HepG2 (cell line): ENCODE measurements at regions not wholly inside any gene's neighbourhood (a gene's known extent, or its start where the extent isn't known, plus 50 kb on each side); places are given as distances from the start of the nearest gene placed in this dataset.

Experiments
- ATF2 ChIP-seq: sonication (generic); formaldehyde crosslinking; IDR thresholded peaks from 2 replicates; pipeline ENCODE4 v1.4.0; 2020; ENCODE audit warnings: missing genetic modification reagents
- FOXK2 ChIP-seq: fragments of 450-650 bp; IDR thresholded peaks from 2 replicates; pipeline ENCODE4 v1.6.1; 2016
- HOXA9 ChIP-seq: sonication (generic); formaldehyde crosslinking; IDR thresholded peaks from 2 replicates; pipeline ENCODE4 v1.8.1; 2022; ENCODE audit warnings: missing genetic modification reagents, mild to moderate bottlenecking, moderate library complexity, borderline replicate concordance
- IRF2 ChIP-seq: IDR thresholded peaks from 2 replicates; pipeline ENCODE4 v1.6.1; 2018; ENCODE audit warnings: missing genetic modification reagents, missing compliant biosample characterization
- MBNL3 ChIP-seq: fragments of 250-450 bp; sonication (Bioruptor Pico); conservative IDR thresholded peaks from 2 replicates; pipeline ENCODE4 v1.8.0; 2022; ENCODE audit warnings: mild to moderate bottlenecking, inconsistent platforms
- PHF20 ChIP-seq: sonication (generic); formaldehyde crosslinking; IDR thresholded peaks from 2 replicates; pipeline ENCODE4 v1.5.0; 2020; ENCODE audit warnings: mild to moderate bottlenecking, missing genetic modification reagents
- PLRG1 ChIP-seq: fragments of 450-650 bp; conservative IDR thresholded peaks from 2 replicates; pipeline ENCODE4 v1.6.1; 2016
- POLR2G ChIP-seq: fragments of 200-400 bp; formaldehyde crosslinking; IDR thresholded peaks from 2 replicates; pipeline ENCODE4 v1.6.1; 2018; ENCODE audit warnings: mild to moderate bottlenecking, low read depth, low read length, moderate library complexity
- SP140L ChIP-seq: sonication (generic); formaldehyde crosslinking; IDR thresholded peaks from 2 replicates; pipeline ENCODE4 v1.4.0; 2020; ENCODE audit warnings: missing genetic modification reagents, borderline replicate concordance
- U2AF1 ChIP-seq: fragments of 200-400 bp; formaldehyde crosslinking; optimal IDR thresholded peaks from 2 replicates; pipeline ENCODE3; 2017; ENCODE audit warnings: mild to moderate bottlenecking, low read depth, low read length
- ZFP41 ChIP-seq: sonication (generic); formaldehyde crosslinking; IDR thresholded peaks from 2 replicates; pipeline ENCODE4 v1.4.0; 2020; ENCODE audit warnings: mild to moderate bottlenecking, missing genetic modification reagents, borderline replicate concordance
- ZNF121 ChIP-seq: sonication (generic); formaldehyde crosslinking; IDR thresholded peaks from 2 replicates; pipeline ENCODE4 v1.5.0; 2020; ENCODE audit warnings: mild to moderate bottlenecking, missing genetic modification reagents
- ZNF124 ChIP-seq: sonication (generic); formaldehyde crosslinking; IDR thresholded peaks from 2 replicates; pipeline ENCODE4 v1.4.0; 2020; ENCODE audit warnings: missing genetic modification reagents
- ZNF253 ChIP-seq: sonication (generic); formaldehyde crosslinking; IDR thresholded peaks from 2 replicates; pipeline ENCODE4 v1.8.0; 2022; ENCODE audit warnings: mild to moderate bottlenecking, missing genetic modification reagents, borderline replicate concordance
- ZNF317 ChIP-seq: sonication (generic); formaldehyde crosslinking; IDR thresholded peaks from 2 replicates; pipeline ENCODE4 v1.5.0; 2020; ENCODE audit warnings: mild to moderate bottlenecking, missing genetic modification reagents
- ZNF34 ChIP-seq: sonication (generic); formaldehyde crosslinking; IDR thresholded peaks from 2 replicates; pipeline ENCODE4 v1.4.0; 2020; ENCODE audit warnings: mild to moderate bottlenecking, missing genetic modification reagents, borderline replicate concordance
- ZNF550 ChIP-seq: sonication (generic); formaldehyde crosslinking; IDR thresholded peaks from 2 replicates; pipeline ENCODE4 v1.4.0; 2020; ENCODE audit warnings: mild to moderate bottlenecking, missing genetic modification reagents, borderline replicate concordance
- ZNF562 ChIP-seq: sonication (generic); formaldehyde crosslinking; IDR thresholded peaks from 2 replicates; pipeline ENCODE4 v1.8.0; 2022; ENCODE audit warnings: missing genetic modification reagents, borderline replicate concordance
- ZNF580 ChIP-seq: IDR thresholded peaks from 2 replicates; pipeline ENCODE4 v1.6.1; 2016; ENCODE audit warnings: low read depth, borderline replicate concordance
- TF ChIP-seq, protein P1 (sequence below): sonication (generic); formaldehyde crosslinking; IDR thresholded peaks from 2 replicates; pipeline ENCODE4 v1.5.1; 2020; ENCODE audit warnings: mild to moderate bottlenecking, missing genetic modification reagents, borderline replicate concordance
- TF ChIP-seq, protein P2 (sequence below): IDR thresholded peaks from 2 replicates; pipeline ENCODE4 v1.6.1; 2012; ENCODE audit warnings: low read depth, low read length, improper control_type of control experiment
- TF ChIP-seq, protein P3 (sequence below): sonication (generic); formaldehyde crosslinking; IDR thresholded peaks from 2 replicates; pipeline ENCODE4 v1.5.1; 2020; ENCODE audit warnings: mild to moderate bottlenecking, missing genetic modification reagents, moderate library complexity

GRCh38 chr1:211885747-211886522, 55.4 kb upstream of the LPGAT1 start (continued):
- TF ChIP-seq ZNF550: no peak
- no peak for TF ChIP-seq HOXA9 (CRISPR knock-in tag)
- TF ChIP-seq, protein P1, sequence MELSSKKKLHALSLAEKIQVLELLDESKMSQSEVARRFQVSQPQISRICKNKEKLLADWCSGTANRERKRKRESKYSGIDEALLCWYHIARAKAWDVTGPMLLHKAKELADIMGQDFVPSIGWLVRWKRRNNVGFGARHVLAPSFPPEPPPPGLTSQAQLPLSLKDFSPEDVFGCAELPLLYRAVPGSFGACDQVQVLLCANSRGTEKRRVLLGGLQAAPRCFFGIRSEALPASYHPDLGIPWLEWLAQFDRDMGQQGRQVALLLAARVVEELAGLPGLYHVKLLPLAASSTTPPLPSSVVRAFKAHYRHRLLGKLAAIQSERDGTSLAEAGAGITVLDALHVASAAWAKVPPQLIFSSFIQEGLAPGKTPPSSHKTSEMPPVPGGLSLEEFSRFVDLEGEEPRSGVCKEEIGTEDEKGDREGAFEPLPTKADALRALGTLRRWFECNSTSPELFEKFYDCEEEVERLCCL: no peak
- no peak for TF ChIP-seq U2AF1
- no peak for TF ChIP-seq POLR2G
- TF ChIP-seq ZNF317 (CRISPR knock-in tag): no peak
- no peak for TF ChIP-seq ZFP41 (CRISPR knock-in tag)
- TF ChIP-seq ZNF562: no peak
- TF ChIP-seq, protein P2, sequence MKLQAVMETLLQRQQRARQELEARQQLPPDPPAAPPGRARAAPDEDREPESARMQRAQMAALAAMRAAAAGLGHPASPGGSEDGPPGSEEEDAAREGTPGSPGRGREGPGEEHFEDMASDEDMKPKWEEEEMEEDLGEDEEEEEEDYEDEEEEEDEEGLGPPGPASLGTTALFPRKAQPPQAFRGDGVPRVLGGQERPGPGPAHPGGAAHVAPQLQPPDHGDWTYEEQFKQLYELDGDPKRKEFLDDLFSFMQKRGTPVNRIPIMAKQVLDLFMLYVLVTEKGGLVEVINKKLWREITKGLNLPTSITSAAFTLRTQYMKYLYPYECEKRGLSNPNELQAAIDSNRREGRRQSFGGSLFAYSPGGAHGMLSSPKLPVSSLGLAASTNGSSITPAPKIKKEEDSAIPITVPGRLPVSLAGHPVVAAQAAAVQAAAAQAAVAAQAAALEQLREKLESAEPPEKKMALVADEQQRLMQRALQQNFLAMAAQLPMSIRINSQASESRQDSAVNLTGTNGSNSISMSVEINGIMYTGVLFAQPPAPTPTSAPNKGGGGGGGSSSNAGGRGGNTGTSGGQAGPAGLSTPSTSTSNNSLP: peak; percentile 67
- 0 out of 2 replicates have a peak, but pooled peaks have one; percentile 53 for TF ChIP-seq IRF2 (CRISPR knock-in tag)
- no peak for TF ChIP-seq ZNF121 (CRISPR knock-in tag)
- TF ChIP-seq ZNF580: peak; percentile 26; the same call in 1 of the 2 replicates
- TF ChIP-seq MBNL3 (CRISPR knock-in tag): no peak
- no peak for TF ChIP-seq ZNF253
- no peak for TF ChIP-seq FOXK2
- no peak for TF ChIP-seq PLRG1
- no peak for TF ChIP-seq ZNF34 (CRISPR knock-in tag)
- no peak for TF ChIP-seq PHF20
- 0 out of 2 replicates have a peak, but pooled peaks have one; percentile 60 for TF ChIP-seq ATF2 (CRISPR knock-in tag)
- TF ChIP-seq, protein P3, sequence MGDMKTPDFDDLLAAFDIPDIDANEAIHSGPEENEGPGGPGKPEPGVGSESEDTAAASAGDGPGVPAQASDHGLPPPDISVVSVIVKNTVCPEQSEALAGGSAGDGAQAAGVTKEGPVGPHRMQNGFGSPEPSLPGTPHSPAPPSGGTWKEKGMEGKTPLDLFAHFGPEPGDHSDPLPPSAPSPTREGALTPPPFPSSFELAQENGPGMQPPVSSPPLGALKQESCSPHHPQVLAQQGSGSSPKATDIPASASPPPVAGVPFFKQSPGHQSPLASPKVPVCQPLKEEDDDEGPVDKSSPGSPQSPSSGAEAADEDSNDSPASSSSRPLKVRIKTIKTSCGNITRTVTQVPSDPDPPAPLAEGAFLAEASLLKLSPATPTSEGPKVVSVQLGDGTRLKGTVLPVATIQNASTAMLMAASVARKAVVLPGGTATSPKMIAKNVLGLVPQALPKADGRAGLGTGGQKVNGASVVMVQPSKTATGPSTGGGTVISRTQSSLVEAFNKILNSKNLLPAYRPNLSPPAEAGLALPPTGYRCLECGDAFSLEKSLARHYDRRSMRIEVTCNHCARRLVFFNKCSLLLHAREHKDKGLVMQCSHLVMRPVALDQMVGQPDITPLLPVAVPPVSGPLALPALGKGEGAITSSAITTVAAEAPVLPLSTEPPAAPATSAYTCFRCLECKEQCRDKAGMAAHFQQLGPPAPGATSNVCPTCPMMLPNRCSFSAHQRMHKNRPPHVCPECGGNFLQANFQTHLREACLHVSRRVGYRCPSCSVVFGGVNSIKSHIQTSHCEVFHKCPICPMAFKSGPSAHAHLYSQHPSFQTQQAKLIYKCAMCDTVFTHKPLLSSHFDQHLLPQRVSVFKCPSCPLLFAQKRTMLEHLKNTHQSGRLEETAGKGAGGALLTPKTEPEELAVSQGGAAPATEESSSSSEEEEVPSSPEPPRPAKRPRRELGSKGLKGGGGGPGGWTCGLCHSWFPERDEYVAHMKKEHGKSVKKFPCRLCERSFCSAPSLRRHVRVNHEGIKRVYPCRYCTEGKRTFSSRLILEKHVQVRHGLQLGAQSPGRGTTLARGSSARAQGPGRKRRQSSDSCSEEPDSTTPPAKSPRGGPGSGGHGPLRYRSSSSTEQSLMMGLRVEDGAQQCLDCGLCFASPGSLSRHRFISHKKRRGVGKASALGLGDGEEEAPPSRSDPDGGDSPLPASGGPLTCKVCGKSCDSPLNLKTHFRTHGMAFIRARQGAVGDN: no peak
- TF ChIP-seq ZNF124: no peak
- TF ChIP-seq SP140L: no peak
